ENCODE measurements at regions not wholly inside any gene's neighbourhood (a gene's known extent, or its start where the extent isn't known, plus 50 kb on each side); places are given as distances from the start of the nearest gene placed in this dataset.
"Not testable (repeated sequence)": the region's sequence is repeated elsewhere in the genome, so short reads cannot be mapped to it uniquely, and the experiment has no call there.

DNA sequence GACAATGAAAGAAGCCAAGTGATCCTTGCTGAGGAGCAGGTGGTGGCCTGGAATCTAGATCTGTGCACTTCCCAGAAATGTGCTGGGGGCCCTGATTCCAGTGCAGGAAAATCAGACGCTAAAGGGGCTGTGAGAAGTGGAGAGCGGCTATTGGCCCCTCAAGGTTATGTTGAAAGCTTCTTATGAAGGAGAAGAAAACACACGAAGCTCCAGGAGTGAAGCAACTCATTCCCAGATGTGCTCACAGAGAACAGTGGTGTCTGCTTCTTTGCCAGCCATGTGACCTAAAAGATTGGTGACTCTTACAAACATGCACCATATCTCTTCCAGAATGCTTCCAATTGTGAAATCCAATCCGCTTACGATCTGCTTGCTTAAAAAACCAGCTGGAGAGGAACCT, 679.3 kb upstream of the IGFBP3 start:
- H3K36me3 ChIP-seq: no peaks in the 10 kb centered on the region
- no peaks in the 10 kb centered on the region for H3K9me3 ChIP-seq
- H3K4me1 ChIP-seq: peaks cover 0 to 6% of the 10 kb centered on the region in 2 donors
- intact Hi-C loops (cut with DNase I; ENCODE audit: low total_unique reads): no loop called here
- no peak for TF ChIP-seq POLR2A (IDR thresholded peaks at IDR 0.05)
- TF ChIP-seq, protein P1, sequence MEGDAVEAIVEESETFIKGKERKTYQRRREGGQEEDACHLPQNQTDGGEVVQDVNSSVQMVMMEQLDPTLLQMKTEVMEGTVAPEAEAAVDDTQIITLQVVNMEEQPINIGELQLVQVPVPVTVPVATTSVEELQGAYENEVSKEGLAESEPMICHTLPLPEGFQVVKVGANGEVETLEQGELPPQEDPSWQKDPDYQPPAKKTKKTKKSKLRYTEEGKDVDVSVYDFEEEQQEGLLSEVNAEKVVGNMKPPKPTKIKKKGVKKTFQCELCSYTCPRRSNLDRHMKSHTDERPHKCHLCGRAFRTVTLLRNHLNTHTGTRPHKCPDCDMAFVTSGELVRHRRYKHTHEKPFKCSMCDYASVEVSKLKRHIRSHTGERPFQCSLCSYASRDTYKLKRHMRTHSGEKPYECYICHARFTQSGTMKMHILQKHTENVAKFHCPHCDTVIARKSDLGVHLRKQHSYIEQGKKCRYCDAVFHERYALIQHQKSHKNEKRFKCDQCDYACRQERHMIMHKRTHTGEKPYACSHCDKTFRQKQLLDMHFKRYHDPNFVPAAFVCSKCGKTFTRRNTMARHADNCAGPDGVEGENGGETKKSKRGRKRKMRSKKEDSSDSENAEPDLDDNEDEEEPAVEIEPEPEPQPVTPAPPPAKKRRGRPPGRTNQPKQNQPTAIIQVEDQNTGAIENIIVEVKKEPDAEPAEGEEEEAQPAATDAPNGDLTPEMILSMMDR (IDR thresholded peaks at IDR 0.05): no peak
- H3K27me3 ChIP-seq: no peaks in the 10 kb centered on the region
- DNase-seq: peak; percentile 57 to 80
- H3K4me3 ChIP-seq: no peak overlapping the region
- peak overlapping the region; percentile 42 to 64 for H3K27ac ChIP-seq

DNA sequence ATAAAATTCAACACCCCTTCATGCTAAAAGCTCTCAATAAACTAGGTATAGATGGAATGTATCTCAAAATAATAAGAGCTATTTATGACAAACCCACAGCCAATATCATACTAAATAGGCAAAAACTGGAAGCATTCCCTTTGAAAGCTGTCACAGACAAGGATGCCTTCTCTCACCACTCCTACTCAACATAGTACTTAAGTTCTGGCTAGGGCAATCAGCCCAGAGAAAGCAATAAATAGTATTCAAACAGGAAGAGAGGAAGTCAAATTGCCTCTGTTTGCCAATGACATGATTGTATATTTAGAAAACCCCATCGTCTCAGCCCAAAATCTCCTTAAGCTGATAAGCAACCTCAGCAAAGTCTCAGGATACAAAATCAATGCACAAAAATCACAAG, 673.8 kb upstream of the IGFBP3 start:
- H3K9me3 ChIP-seq; DNase-seq; H3K4me1 ChIP-seq; intact Hi-C loops (cut with DNase I; ENCODE audit: low total_unique reads); H3K27ac ChIP-seq; H3K4me3 ChIP-seq; H3K27me3 ChIP-seq; H3K36me3 ChIP-seq: not testable (repeated sequence)

DNA sequence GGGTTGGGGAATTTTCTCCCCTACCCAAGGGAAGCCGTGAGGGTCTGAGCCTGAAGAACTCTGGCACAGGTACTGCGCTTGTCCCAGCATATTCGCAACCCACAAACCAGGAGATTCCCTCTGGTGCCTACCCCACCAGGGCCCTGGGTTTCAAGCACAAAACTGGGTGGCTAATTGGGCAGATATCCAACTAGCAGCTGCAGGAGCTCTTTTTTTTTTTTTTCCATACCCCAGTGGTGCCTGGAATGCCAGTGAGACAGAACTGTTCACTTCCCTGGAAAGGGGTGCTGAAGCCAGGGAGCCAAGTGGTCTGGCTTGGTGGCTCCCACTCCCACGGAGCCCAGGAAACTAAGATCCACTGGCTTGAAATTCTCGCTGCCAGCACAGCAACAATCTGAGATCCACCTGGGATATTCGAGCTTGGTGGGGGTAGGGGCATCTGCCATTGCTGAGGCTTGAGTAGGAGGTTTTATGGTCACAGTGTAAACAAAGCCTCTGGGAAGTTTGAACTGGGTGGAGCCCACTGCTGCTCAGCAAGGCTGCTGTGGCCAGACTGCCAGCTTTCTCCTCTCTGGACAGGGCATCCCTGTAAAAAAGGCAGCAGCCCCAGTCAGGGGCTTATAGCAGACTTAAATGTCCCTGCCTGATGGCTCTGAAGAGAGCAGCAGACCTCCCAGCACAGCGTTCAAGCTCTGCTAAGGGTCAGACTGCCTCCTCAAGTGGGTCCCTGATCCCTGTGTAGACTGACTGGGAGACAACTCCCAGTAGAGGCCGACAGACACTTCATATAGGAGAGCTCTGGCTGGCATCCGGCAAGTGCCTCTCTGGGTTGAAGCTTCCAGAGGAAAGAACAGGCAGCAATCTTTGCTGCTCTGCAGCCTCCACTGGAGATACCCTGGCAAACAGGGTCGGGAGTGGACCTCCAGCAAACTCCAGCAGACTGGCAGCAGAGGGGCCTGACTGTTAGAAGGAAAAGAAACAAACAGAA, 670.1 kb upstream of the IGFBP3 start:
- intact Hi-C loops (cut with DNase I; ENCODE audit: low total_unique reads); H3K4me3 ChIP-seq; H3K36me3 ChIP-seq; H3K27ac ChIP-seq; DNase-seq; H3K27me3 ChIP-seq; H3K4me1 ChIP-seq; H3K9me3 ChIP-seq: not testable (repeated sequence)

DNA sequence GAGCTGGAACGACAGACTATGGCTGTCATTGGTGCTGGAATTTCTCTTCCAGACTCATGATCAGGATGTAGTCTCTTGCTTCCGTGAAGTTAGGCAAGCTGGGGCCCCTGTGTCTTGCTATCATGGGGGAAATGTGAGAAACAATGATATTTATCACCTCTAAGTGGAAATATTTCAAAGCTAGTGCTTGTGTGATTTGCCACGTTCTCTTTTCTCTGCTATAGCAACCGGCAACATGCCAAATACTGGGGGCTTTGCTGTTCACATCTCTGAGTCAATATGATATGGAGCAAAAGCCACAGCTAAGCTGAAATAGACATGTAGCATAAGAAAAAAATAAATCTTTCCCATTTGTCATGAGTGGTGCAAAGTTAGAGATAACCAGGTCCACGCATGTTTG, 668.2 kb upstream of the IGFBP3 start:
- no peak for DNase-seq
- no peak overlapping the region for H3K27ac ChIP-seq
- intact Hi-C loops (cut with DNase I; ENCODE audit: low total_unique reads): no loop called here
- peaks cover 0 to 5% of the 10 kb centered on the region in 2 donors for H3K9me3 ChIP-seq
- no peaks in the 10 kb centered on the region for H3K27me3 ChIP-seq
- TF ChIP-seq, protein P1 (IDR thresholded peaks at IDR 0.05): no peak
- no peak for TF ChIP-seq POLR2A (IDR thresholded peaks at IDR 0.05)
- H3K4me1 ChIP-seq: no peaks in the 10 kb centered on the region
- no peak overlapping the region for H3K4me3 ChIP-seq
- no peaks in the 10 kb centered on the region for H3K36me3 ChIP-seq

DNA sequence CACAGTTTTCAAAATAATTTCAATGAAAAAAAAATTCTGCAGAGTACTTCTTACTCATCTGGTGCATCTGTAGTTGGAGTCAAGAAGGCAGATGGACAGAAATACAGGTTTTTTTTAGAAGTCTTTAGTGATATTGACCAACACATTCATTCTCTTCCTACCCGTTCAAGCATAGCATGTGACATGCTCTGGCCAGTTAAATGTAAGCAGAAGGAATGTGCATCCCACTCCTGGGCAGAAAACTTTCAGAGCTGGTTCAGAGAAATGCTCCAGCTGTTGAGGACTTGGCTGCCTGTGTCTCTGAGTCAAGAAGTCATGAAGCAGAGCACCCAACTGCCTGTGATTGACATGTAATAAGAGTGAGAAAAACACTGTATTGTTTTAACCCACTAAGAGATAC, 665.3 kb upstream of the IGFBP3 start:
- no peaks in the 10 kb centered on the region for H3K36me3 ChIP-seq
- no peaks in the 10 kb centered on the region for H3K9me3 ChIP-seq
- intact Hi-C loops (cut with DNase I; ENCODE audit: low total_unique reads): no loop called here
- no peak overlapping the region for H3K4me3 ChIP-seq
- no peak overlapping the region for H3K27ac ChIP-seq
- no peak for TF ChIP-seq POLR2A (IDR thresholded peaks at IDR 0.05)
- TF ChIP-seq, protein P1 (IDR thresholded peaks at IDR 0.05): no peak
- no peaks in the 10 kb centered on the region for H3K4me1 ChIP-seq
- DNase-seq: no peak
- no peaks in the 10 kb centered on the region for H3K27me3 ChIP-seq

DNA sequence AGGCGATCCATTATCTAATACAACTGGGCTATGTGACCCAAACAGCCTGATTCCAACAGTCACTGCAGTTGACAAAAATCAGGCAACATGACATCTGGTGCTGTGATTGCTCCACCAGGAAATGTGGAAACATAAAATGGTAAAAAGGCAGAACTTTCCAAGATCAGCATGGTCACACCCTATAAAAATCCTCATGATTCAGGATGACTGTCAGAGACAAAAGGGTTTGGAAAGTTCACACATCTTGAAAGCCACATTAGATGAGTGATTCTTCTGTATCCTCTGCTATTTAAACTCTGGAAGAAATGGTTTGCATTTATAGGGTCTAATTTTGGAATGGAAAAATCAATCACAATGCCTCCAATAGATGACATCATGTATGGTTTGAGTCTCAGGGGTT, 662.6 kb upstream of the IGFBP3 start:
- intact Hi-C loops (cut with DNase I; ENCODE audit: low total_unique reads): no loop called here
- H3K9me3 ChIP-seq: no peaks in the 10 kb centered on the region
- H3K4me3 ChIP-seq: no peak overlapping the region
- no peaks in the 10 kb centered on the region for H3K4me1 ChIP-seq
- TF ChIP-seq POLR2A (IDR thresholded peaks at IDR 0.05): no peak
- TF ChIP-seq, protein P1 (IDR thresholded peaks at IDR 0.05): no peak
- no peak for DNase-seq
- no peaks in the 10 kb centered on the region for H3K27me3 ChIP-seq
- no peak overlapping the region for H3K27ac ChIP-seq
- H3K36me3 ChIP-seq: no peaks in the 10 kb centered on the region
